ENCODE measurements at regions not wholly inside any gene's neighbourhood (a gene's known extent, or its start where the extent isn't known, plus 50 kb on each side); places are given as distances from the start of the nearest gene placed in this dataset.

DNA sequence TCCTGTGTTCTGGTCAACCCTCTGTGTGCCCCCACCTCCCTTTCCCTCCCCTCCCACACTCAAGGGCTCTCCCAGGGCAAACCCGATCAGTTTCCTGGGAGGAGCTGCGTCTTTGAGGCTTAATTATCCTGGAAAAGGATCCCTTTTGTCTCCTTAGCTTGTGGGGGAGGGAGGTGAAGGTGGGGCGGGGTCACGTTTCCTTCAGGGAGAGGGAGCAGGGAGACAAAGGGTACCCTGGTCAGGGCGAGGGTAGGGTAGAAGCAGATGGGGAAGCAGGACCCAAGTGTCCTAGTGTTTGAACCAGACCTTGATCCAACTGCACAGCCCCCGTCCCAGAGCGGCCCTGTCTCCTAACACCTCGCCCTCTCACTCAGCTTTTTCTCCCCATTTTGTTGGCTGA, 90.1 kb downstream of the HIF1AN start:
- no peaks in the 10 kb centered on the region for H3K4me1 Mint-ChIP-seq
- 47% methylated on average over 3 of the region's 8 CpGs for WGBS (ENCODE audit: insufficient coverage)

DNA sequence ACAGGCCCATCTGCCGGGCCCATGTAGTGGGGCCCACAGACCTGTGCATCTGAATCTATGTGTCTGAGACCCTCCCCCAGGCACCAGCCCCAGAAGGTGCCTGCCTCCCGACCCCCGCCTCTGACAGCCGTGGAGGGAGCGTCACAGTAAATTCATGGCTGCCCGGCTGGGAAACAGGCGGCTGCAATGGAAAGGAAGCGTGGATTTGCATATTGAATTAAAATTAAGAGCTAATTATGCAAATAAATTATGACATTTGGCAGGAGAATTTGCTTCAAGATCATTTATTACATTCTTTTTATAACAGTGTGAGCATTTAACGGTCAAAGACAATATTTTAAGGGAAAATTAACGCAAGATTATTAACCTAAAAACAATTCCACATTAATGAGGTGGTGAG, 92.3 kb downstream of the HIF1AN start:
- WGBS (ENCODE audit: insufficient coverage), result 86% methylated on average over 2 of the region's 10 CpGs
- intact Hi-C loops (cut with micrococcal nuclease), result no loop called here

More for the DNA sequence above, 90.1 kb downstream of the HIF1AN start:
- no peaks in the 10 kb centered on the region for H3K36me3 Mint-ChIP-seq
- intact Hi-C loops (cut with micrococcal nuclease), result no loop called here
- H3K9me3 Mint-ChIP-seq, result peaks cover 0 to 3% (median 1%) of the 10 kb centered on the region in 7 donors
- Histone ChIP-seq H3K9ac (ENCODE audit: insufficient read depth, low read length, poor library complexity, severe bottlenecking) (no peak overlapping the region), H3K27me3 (ENCODE audit: control insufficient read depth in 2 of 2, insufficient read depth in 2 of 2, low read length in 2 of 2) (peaks cover 5 to 44% of the 10 kb centered on the region in 2 donors), H3K4me1 (ENCODE audit: control insufficient read depth in 1 of 2, insufficient read depth in 2 of 2, low read length in 2 of 2) (no peaks in the 10 kb centered on the region), H3K36me3 (replicated peaks in 1 of 2; ENCODE audit: control insufficient read depth in 1 of 2, insufficient read depth in 2 of 2, low read length in 2 of 2) (no peaks in the 10 kb centered on the region), H3K9me3 (replicated peaks in 1 of 2; ENCODE audit: control insufficient read depth in 1 of 2, insufficient read depth in 1 of 2, low read length in 2 of 2) (no peaks in the 10 kb centered on the region), H3K4me2 (replicated peaks; ENCODE audit: extremely low read depth, low read length, poor library complexity, severe bottlenecking) (no peak overlapping the region), H2AFZ (ENCODE audit: insufficient read depth, low read depth, low read length, poor library complexity, severe bottlenecking) (no peak overlapping the region), H3K27ac (ENCODE audit: low read depth in 1 of 2, low read length in 2 of 2) (no peak overlapping the region), H4K20me1 (ENCODE audit: insufficient read depth, low read length) (no peaks in the 10 kb centered on the region), H3K4me3 (replicated peaks in 1 of 3; ENCODE audit: low read depth in 2 of 3, low read length in 3 of 3) (no peak overlapping the region), H3K79me2 (ENCODE audit: insufficient read depth, low read length) (no peaks in the 10 kb centered on the region)
- no peak overlapping the region for H3K27ac Mint-ChIP-seq
- TF ChIP-seq, protein P1, sequence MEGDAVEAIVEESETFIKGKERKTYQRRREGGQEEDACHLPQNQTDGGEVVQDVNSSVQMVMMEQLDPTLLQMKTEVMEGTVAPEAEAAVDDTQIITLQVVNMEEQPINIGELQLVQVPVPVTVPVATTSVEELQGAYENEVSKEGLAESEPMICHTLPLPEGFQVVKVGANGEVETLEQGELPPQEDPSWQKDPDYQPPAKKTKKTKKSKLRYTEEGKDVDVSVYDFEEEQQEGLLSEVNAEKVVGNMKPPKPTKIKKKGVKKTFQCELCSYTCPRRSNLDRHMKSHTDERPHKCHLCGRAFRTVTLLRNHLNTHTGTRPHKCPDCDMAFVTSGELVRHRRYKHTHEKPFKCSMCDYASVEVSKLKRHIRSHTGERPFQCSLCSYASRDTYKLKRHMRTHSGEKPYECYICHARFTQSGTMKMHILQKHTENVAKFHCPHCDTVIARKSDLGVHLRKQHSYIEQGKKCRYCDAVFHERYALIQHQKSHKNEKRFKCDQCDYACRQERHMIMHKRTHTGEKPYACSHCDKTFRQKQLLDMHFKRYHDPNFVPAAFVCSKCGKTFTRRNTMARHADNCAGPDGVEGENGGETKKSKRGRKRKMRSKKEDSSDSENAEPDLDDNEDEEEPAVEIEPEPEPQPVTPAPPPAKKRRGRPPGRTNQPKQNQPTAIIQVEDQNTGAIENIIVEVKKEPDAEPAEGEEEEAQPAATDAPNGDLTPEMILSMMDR (IDR thresholded peaks at IDR 0.05), result no peak
- peaks cover 47 to 68% (median 52%) of the 10 kb centered on the region in 3 donors for H3K27me3 Mint-ChIP-seq (ENCODE audit: low read depth in 3 of 3)
- no peak for DNase-seq
- peak overlapping the region in 1 of 2 donors; percentile 35 for H3K4me3 Mint-ChIP-seq

More for the DNA sequence above, 92.3 kb downstream of the HIF1AN start:
- Histone ChIP-seq H4K20me1 (ENCODE audit: insufficient read depth, low read length) (no peaks in the 10 kb centered on the region), H2AFZ (ENCODE audit: insufficient read depth, low read depth, low read length, poor library complexity, severe bottlenecking) (no peak overlapping the region), H3K4me2 (replicated peaks; ENCODE audit: extremely low read depth, low read length, poor library complexity, severe bottlenecking) (no peak overlapping the region), H3K27ac (ENCODE audit: low read depth in 1 of 2, low read length in 2 of 2) (no peak overlapping the region), H3K9ac (ENCODE audit: insufficient read depth, low read length, poor library complexity, severe bottlenecking) (no peak overlapping the region), H3K9me3 (replicated peaks in 1 of 2; ENCODE audit: control insufficient read depth in 1 of 2, insufficient read depth in 1 of 2, low read length in 2 of 2) (no peaks in the 10 kb centered on the region), H3K4me1 (ENCODE audit: control insufficient read depth in 1 of 2, insufficient read depth in 2 of 2, low read length in 2 of 2) (no peaks in the 10 kb centered on the region), H3K36me3 (replicated peaks in 1 of 2; ENCODE audit: control insufficient read depth in 1 of 2, insufficient read depth in 2 of 2, low read length in 2 of 2) (no peaks in the 10 kb centered on the region), H3K4me3 (replicated peaks in 1 of 3; ENCODE audit: low read depth in 2 of 3, low read length in 3 of 3) (no peak overlapping the region), H3K79me2 (ENCODE audit: insufficient read depth, low read length) (no peaks in the 10 kb centered on the region), H3K27me3 (ENCODE audit: control insufficient read depth in 2 of 2, insufficient read depth in 2 of 2, low read length in 2 of 2) (peaks cover 2 to 40% of the 10 kb centered on the region in 2 donors)
- TF ChIP-seq, protein P1 (IDR thresholded peaks at IDR 0.05), result no peak
- H3K27me3 Mint-ChIP-seq (ENCODE audit: low read depth in 3 of 3), result peaks cover 39 to 57% (median 39%) of the 10 kb centered on the region in 3 donors
- no peak overlapping the region for H3K27ac Mint-ChIP-seq
- H3K4me1 Mint-ChIP-seq, result no peaks in the 10 kb centered on the region
- no peaks in the 10 kb centered on the region for H3K36me3 Mint-ChIP-seq
- no peak overlapping the region for H3K4me3 Mint-ChIP-seq
- H3K9me3 Mint-ChIP-seq, result peaks cover 0 to 3% (median 0%) of the 10 kb centered on the region in 7 donors
- DNase-seq, result no peak
